ENCODE measurements at regions not wholly inside any gene's neighbourhood (a gene's known extent, or its start where the extent isn't known, plus 50 kb on each side); places are given as distances from the start of the nearest gene placed in this dataset.
"Not testable (repeated sequence)": the region's sequence is repeated elsewhere in the genome, so short reads cannot be mapped to it uniquely, and the experiment has no call there.

- Histone ChIP-seq H3K9me3 (ENCODE audit: control insufficient read depth in 4 of 4, insufficient read depth in 3 of 4, low read length in 3 of 4) (no peaks in the 10 kb centered on the region), H3K9ac (ENCODE audit: insufficient read depth in 1 of 2, low read length in 2 of 2) (no peak overlapping the region), H3K4me1 (ENCODE audit: control insufficient read depth in 5 of 5, insufficient read depth in 5 of 5, low read length in 5 of 5) (peaks cover 0 to 14% (median 0%) of the 10 kb centered on the region in 5 donors), H3K27me3 (ENCODE audit: control insufficient read depth in 3 of 3, insufficient read depth in 3 of 3, low read length in 2 of 3) (peaks cover 0 to 4% (median 0%) of the 10 kb centered on the region in 3 donors), H3K27ac (ENCODE audit: low read depth in 1 of 2, low read length in 1 of 2) (no peak overlapping the region), H3K36me3 (ENCODE audit: control insufficient read depth in 4 of 4, insufficient read depth in 4 of 4, low read length in 4 of 4) (no peaks in the 10 kb centered on the region), H3K4me3 (no peak overlapping the region)
- TF ChIP-seq CTCF (IDR thresholded peaks at IDR 0.05; ENCODE audit: control extremely low read depth, extremely low read depth) = no peak
- ATAC-seq (ENCODE audit: insufficient read depth, low FRiP score) = no peak
- no peak for DNase-seq
Observed at GRCh38 chr13:48876289-48876688, 99.4 kb upstream of the FNDC3A start.

GRCh38 chr13:48879432-48879831 lies 96.3 kb upstream of the FNDC3A start:
- H3K4me3 ChIP-seq = no peak overlapping the region
- H3K36me3 ChIP-seq (ENCODE audit: control insufficient read depth in 4 of 4, insufficient read depth in 4 of 4, low read length in 4 of 4) = no peaks in the 10 kb centered on the region
- peaks cover 0 to 4% (median 0%) of the 10 kb centered on the region in 3 donors for H3K27me3 ChIP-seq (ENCODE audit: control insufficient read depth in 3 of 3, insufficient read depth in 3 of 3, low read length in 2 of 3)
- no peak overlapping the region for H3K9ac ChIP-seq (ENCODE audit: insufficient read depth in 1 of 2, low read length in 2 of 2)
- ATAC-seq (ENCODE audit: insufficient read depth, low FRiP score) (no peak), DNase-seq (no peak)
- 58 to 64% methylated on average over 2 of the region's 2 CpGs for WGBS, 2 donors
- H3K9me3 ChIP-seq (ENCODE audit: control insufficient read depth in 4 of 4, insufficient read depth in 3 of 4, low read length in 3 of 4) = no peaks in the 10 kb centered on the region
- no peak overlapping the region for H3K27ac ChIP-seq (ENCODE audit: low read depth in 1 of 2, low read length in 1 of 2)
- H3K4me1 ChIP-seq (ENCODE audit: control insufficient read depth in 5 of 5, insufficient read depth in 5 of 5, low read length in 5 of 5) = peaks cover 0 to 9% (median 0%) of the 10 kb centered on the region in 5 donors
- TF ChIP-seq CTCF (IDR thresholded peaks at IDR 0.05; ENCODE audit: control extremely low read depth, extremely low read depth) = no peak

GRCh38 chr13:48879854-48880253 lies 95.9 kb upstream of the FNDC3A start:
- ATAC-seq (ENCODE audit: insufficient read depth, low FRiP score) = no peak
- no peak for DNase-seq
- Histone ChIP-seq H3K27me3 (ENCODE audit: control insufficient read depth in 3 of 3, insufficient read depth in 3 of 3, low read length in 2 of 3) (peaks cover 0 to 4% (median 0%) of the 10 kb centered on the region in 3 donors), H3K4me3 (no peak overlapping the region), H3K9me3 (ENCODE audit: control insufficient read depth in 4 of 4, insufficient read depth in 3 of 4, low read length in 3 of 4) (no peaks in the 10 kb centered on the region), H3K9ac (ENCODE audit: insufficient read depth in 1 of 2, low read length in 2 of 2) (no peak overlapping the region), H3K36me3 (ENCODE audit: control insufficient read depth in 4 of 4, insufficient read depth in 4 of 4, low read length in 4 of 4) (no peaks in the 10 kb centered on the region), H3K4me1 (ENCODE audit: control insufficient read depth in 5 of 5, insufficient read depth in 5 of 5, low read length in 5 of 5) (peaks cover 0 to 6% (median 0%) of the 10 kb centered on the region in 5 donors), H3K27ac (ENCODE audit: low read depth in 1 of 2, low read length in 1 of 2) (no peak overlapping the region)
- 87 to 94% methylated on average over 7 of the region's 7 CpGs for WGBS, 2 donors
- no peak for TF ChIP-seq CTCF (IDR thresholded peaks at IDR 0.05; ENCODE audit: control extremely low read depth, extremely low read depth)

GRCh38 chr13:48883786-48884185 lies 91.9 kb upstream of the FNDC3A start:
- H3K4me3 ChIP-seq; H3K4me1 ChIP-seq (ENCODE audit: control insufficient read depth in 5 of 5, insufficient read depth in 5 of 5, low read length in 5 of 5); H3K9ac ChIP-seq (ENCODE audit: insufficient read depth in 1 of 2, low read length in 2 of 2); ATAC-seq (ENCODE audit: insufficient read depth, low FRiP score); DNase-seq; H3K27me3 ChIP-seq (ENCODE audit: control insufficient read depth in 3 of 3, insufficient read depth in 3 of 3, low read length in 2 of 3); H3K9me3 ChIP-seq (ENCODE audit: control insufficient read depth in 4 of 4, insufficient read depth in 3 of 4, low read length in 3 of 4); H3K36me3 ChIP-seq (ENCODE audit: control insufficient read depth in 4 of 4, insufficient read depth in 4 of 4, low read length in 4 of 4): not testable (repeated sequence)
- peak overlapping the region in 1 of 2 donors; percentile 36 for H3K27ac ChIP-seq (ENCODE audit: low read depth in 1 of 2, low read length in 1 of 2)
- WGBS, 2 donors = 90 to 100% methylated on average over 1 of the region's 1 CpG

Measured in lung (tissue), 11 donors.